Smooth muscle cell (in vitro differentiated cells): ENCODE measurements at regions not wholly inside any gene's neighbourhood (a gene's known extent, or its start where the extent isn't known, plus 50 kb on each side); places are given as distances from the start of the nearest gene placed in this dataset.

Source experiments
- DNase-seq: peaks from one replicate; lab custom pipeline; 2025; ENCODE audit not compliant: unreplicated experiment; lab: John Stamatoyannopoulos, UW
- H2AFZ ChIP-seq: fragments of 200-600 bp; sonication (generic); 2 replicates; pipeline ENCODE4 v1.6.0; 2016; ENCODE audit warnings: antibody characterized with exemption, low read depth, mild to moderate bottlenecking
- H3F3A ChIP-seq: fragments of 200-600 bp; sonication (generic); 2 replicates; pipeline ENCODE4 v1.6.0; 2017; ENCODE audit warnings: antibody characterized with exemption, low read depth
- H3K27ac ChIP-seq: fragments of 200-600 bp; sonication (generic); 2 replicates; pipeline ENCODE4 v1.5.1; 2016; ENCODE audit warnings: low read depth, mild to moderate bottlenecking
- H3K27me3 ChIP-seq: fragments of 200-600 bp; sonication (generic); 2 replicates; pipeline ENCODE4 v1.6.1; 2016; ENCODE audit warnings: low read depth, mild to moderate bottlenecking
- H3K36me3 ChIP-seq: fragments of 200-600 bp; sonication (generic); 2 replicates; pipeline ENCODE4 v1.5.1; 2016; ENCODE audit warnings: low read depth
- H3K4me1 ChIP-seq: fragments of 200-600 bp; sonication (generic); 2 replicates; pipeline ENCODE4 v1.5.1; 2016; ENCODE audit warnings: low read depth
- H3K4me2 ChIP-seq: fragments of 200-600 bp; sonication (generic); 2 replicates; pipeline ENCODE4 v1.6.0; 2016; ENCODE audit warnings: mild to moderate bottlenecking
- H3K4me3 ChIP-seq: fragments of 200-600 bp; sonication (generic); 2 replicates; pipeline ENCODE4 v1.5.1; 2016; ENCODE audit warnings: mild to moderate bottlenecking
- H3K79me2 ChIP-seq: fragments of 200-600 bp; sonication (generic); 2 replicates; pipeline ENCODE4 v1.6.0; 2016; ENCODE audit warnings: low read depth, mild to moderate bottlenecking
- H3K9ac ChIP-seq: fragments of 200-600 bp; sonication (generic); 2 replicates; pipeline ENCODE4 v1.6.0; 2016; ENCODE audit warnings: low read depth
- H3K9me3 ChIP-seq: fragments of 200-600 bp; sonication (generic); replicated peaks from 2 replicates; pipeline ENCODE4 v1.5.1; 2016; ENCODE audit warnings: low read depth
- H4K20me1 ChIP-seq: fragments of 200-600 bp; sonication (generic); 2 replicates; pipeline ENCODE4 v1.6.0; 2016; ENCODE audit warnings: low read depth
- WGBS: methylation state at CpG from one replicate; pipeline ENCODE4 v1.1.7; 2016; ENCODE audit warnings: low lambda C conversion rate; 5-methylcytosine and 5-hydroxymethylcytosine counted together
- TF ChIP-seq, protein P1 (sequence below): fragments of 200-600 bp; sonication (generic); IDR thresholded peaks from 2 replicates; pipeline ENCODE4 v1.5.1; 2017; ENCODE audit warnings: borderline replicate concordance, mild to moderate bottlenecking, antibody characterized with exemption; ENCODE audit not compliant: insufficient read depth, poor library complexity, severe bottlenecking

DNA sequence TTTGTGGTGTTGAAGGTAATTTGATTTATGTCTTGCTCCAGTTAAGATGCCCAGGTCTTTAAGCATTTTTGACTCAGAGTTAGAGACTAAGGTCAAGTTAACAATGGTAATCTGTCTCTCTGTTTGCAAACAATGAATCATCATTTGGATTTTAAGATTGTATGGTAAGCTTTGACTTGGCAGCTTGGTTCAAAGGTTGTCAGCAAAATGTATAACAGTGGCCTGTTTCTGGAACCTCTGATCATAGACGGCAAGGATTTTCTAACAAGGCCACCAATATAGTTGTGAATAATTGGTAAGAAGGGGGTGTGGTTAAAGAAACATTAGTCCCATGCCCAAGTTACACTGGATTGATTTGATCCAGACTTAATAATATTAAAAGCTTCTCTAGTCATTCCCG lies 775.2 kb upstream of the GOLIM4 start:
- Histone ChIP-seq H3K4me2 (no peak overlapping the region), H3K4me1 (no peaks in the 10 kb centered on the region), H4K20me1 (no peaks in the 10 kb centered on the region), H3K79me2 (no peaks in the 10 kb centered on the region), H3K27me3 (no peaks in the 10 kb centered on the region), H3K27ac (no peak overlapping the region), H3K4me3 (no peak overlapping the region), H2AFZ (no peak overlapping the region), H3F3A (no peaks in the 10 kb centered on the region), H3K36me3 (no peaks in the 10 kb centered on the region), H3K9ac (no peak overlapping the region), H3K9me3 (no peaks in the 10 kb centered on the region)
- 80% methylated on average over 2 of the region's 2 CpGs for WGBS
- no peak for DNase-seq
- TF ChIP-seq, protein P1, sequence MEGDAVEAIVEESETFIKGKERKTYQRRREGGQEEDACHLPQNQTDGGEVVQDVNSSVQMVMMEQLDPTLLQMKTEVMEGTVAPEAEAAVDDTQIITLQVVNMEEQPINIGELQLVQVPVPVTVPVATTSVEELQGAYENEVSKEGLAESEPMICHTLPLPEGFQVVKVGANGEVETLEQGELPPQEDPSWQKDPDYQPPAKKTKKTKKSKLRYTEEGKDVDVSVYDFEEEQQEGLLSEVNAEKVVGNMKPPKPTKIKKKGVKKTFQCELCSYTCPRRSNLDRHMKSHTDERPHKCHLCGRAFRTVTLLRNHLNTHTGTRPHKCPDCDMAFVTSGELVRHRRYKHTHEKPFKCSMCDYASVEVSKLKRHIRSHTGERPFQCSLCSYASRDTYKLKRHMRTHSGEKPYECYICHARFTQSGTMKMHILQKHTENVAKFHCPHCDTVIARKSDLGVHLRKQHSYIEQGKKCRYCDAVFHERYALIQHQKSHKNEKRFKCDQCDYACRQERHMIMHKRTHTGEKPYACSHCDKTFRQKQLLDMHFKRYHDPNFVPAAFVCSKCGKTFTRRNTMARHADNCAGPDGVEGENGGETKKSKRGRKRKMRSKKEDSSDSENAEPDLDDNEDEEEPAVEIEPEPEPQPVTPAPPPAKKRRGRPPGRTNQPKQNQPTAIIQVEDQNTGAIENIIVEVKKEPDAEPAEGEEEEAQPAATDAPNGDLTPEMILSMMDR, result no peak

DNA sequence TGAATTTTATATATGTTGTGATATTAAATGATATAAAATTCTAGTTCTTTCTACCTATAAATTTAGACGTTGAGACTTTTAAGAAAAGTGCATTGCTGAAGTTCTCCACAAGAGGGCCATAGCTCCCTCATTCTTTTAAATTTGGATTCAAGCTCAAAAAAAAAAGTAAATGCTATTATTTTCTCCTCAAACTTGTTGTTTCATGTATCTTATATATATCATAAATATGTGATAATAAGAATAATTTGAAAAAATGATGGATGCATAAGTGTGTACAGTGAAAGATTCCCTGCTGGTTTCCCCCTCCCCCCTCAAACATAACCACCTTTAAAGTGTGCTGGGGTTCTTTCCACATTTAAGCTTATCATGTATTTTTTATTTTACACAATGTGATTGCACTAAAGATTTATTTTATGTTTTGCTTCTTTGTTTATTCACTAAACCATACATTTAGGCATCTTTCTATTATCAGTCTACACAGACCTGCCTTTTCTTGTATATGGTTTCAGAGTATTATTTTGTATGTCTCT lies 769.4 kb upstream of the GOLIM4 start:
- Histone ChIP-seq H3K4me1 (no peaks in the 10 kb centered on the region), H3K27me3 (no peaks in the 10 kb centered on the region), H3K79me2 (no peaks in the 10 kb centered on the region), H3K36me3 (no peaks in the 10 kb centered on the region), H3K9me3 (no peaks in the 10 kb centered on the region), H3F3A (no peaks in the 10 kb centered on the region), H3K4me2 (no peak overlapping the region), H3K27ac (no peak overlapping the region), H3K9ac (no peak overlapping the region), H2AFZ (no peak overlapping the region), H3K4me3 (no peak overlapping the region), H4K20me1 (no peaks in the 10 kb centered on the region)
- WGBS, result 10% methylated on average over 1 of the region's 1 CpG
- TF ChIP-seq, protein P1, result peak; percentile 87
- DNase-seq, result no peak

DNA sequence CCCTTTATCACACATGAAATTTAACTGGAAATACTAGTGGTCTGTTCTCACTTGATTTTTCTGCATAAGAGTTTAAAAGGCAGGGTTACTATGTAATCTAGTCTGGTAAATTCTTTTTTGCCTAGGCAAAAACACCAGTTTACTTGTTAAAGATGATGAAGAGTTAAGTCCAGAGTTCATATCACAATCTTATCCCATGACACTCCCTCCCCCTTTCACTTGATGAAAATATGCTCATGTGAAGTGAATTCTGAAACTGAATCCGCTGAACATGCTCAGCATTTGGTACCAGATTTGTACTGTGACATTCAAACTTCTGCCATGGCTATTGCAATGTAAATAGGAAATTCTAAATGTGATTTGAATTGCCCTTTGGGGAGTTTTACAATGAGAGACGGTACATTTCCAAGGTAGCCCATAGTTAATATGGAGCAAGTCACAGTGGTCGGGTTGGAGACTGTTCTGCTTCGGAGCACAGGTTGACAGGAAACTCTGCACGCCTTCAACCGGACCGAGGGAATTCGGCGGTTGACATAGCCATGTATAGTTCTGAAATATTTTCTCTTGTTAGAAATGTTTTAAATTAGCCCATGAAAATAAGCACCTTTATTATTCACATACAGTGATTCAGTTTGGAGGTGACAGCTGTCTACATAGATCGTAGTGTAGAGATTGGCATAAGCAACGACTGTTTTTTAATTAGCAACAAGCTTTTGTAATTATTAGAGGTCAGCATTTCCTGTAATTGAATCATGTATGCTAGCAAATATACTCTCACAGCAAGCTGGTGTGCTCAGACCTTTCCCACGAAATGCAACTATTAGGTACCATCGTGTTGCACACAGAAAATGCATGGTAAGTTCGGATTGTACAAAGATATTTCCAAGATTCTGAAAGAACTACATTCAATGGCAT lies 768.6 kb upstream of the GOLIM4 start:
- Histone ChIP-seq H3K27ac (no peak overlapping the region), H3K4me2 (no peak overlapping the region), H4K20me1 (no peaks in the 10 kb centered on the region), H2AFZ (no peak overlapping the region), H3K79me2 (no peaks in the 10 kb centered on the region), H3K27me3 (no peaks in the 10 kb centered on the region), H3K36me3 (no peaks in the 10 kb centered on the region), H3K9me3 (no peaks in the 10 kb centered on the region), H3K9ac (no peak overlapping the region), H3F3A (no peaks in the 10 kb centered on the region), H3K4me3 (no peak overlapping the region), H3K4me1 (no peaks in the 10 kb centered on the region)
- TF ChIP-seq, protein P1, result no peak
- no peak for DNase-seq
- WGBS, result 74% methylated on average over 14 of the region's 14 CpGs
